ENCODE measurements at regions not wholly inside any gene's neighbourhood (a gene's known extent, or its start where the extent isn't known, plus 50 kb on each side); places are given as distances from the start of the nearest gene placed in this dataset.

- DNase-seq (ENCODE audit: extremely low read depth, low read depth): no peak
- TF ChIP-seq CTCF (IDR thresholded peaks at IDR 0.05; ENCODE audit: low read depth, low read length): no peak
Observed at GRCh38 chr11:45518833-45519535, 146.4 kb downstream of the CHST1 start.

GRCh38 chr11:45518141-45518832, 147.1 kb downstream of the CHST1 start:
- no peak for DNase-seq (ENCODE audit: extremely low read depth, low read depth)
- no peak for TF ChIP-seq CTCF (IDR thresholded peaks at IDR 0.05; ENCODE audit: low read depth, low read length)

GRCh38 chr11:45517171-45517770, 148.2 kb downstream of the CHST1 start:
- no peak for TF ChIP-seq CTCF (IDR thresholded peaks at IDR 0.05; ENCODE audit: low read depth, low read length)
- DNase-seq (ENCODE audit: extremely low read depth, low read depth): no peak

- no peak for DNase-seq (ENCODE audit: extremely low read depth, low read depth)
- TF ChIP-seq CTCF (IDR thresholded peaks at IDR 0.05; ENCODE audit: low read depth, low read length): no peak
Observed at GRCh38 chr11:45513821-45514340, 151.5 kb downstream of the CHST1 start.

GRCh38 chr11:45512471-45513148, 152.8 kb downstream of the CHST1 start:
- no peak for TF ChIP-seq CTCF (IDR thresholded peaks at IDR 0.05; ENCODE audit: low read depth, low read length)

GRCh38 chr11:45511566-45511965, 153.9 kb downstream of the CHST1 start:
- TF ChIP-seq CTCF (IDR thresholded peaks at IDR 0.05; ENCODE audit: low read depth, low read length): no peak
- DNase-seq (ENCODE audit: extremely low read depth, low read depth): no peak

More at GRCh38 chr11:45512471-45513148, 152.8 kb downstream of the CHST1 start:
- DNase-seq (ENCODE audit: extremely low read depth, low read depth): no peak
